HFFc6 (cell line): ENCODE measurements at regions not wholly inside any gene's neighbourhood (a gene's known extent, or its start where the extent isn't known, plus 50 kb on each side); places are given as distances from the start of the nearest gene placed in this dataset.

Experiments used
- DNase-seq: peaks from one replicate; pipeline ENCODE4 v3.0.0-alpha.2; 2018
- H3K27ac Mint-ChIP-seq: 2 replicates; pipeline ENCODE4 v1.8.0; 2020; ENCODE audit warnings: mild to moderate bottlenecking, mixed read lengths
- H3K27me3 Mint-ChIP-seq: 2 replicates; pipeline ENCODE4 v1.8.0; 2021; ENCODE audit warnings: mild to moderate bottlenecking, moderate library complexity, mixed read lengths; ENCODE audit not compliant: insufficient read depth
- H3K36me3 Mint-ChIP-seq: 2 replicates; pipeline ENCODE4 v1.8.0; 2021; ENCODE audit warnings: low read depth, mixed read lengths
- H3K4me1 Mint-ChIP-seq: 2 replicates; pipeline ENCODE4 v1.8.0; 2020; ENCODE audit warnings: low read depth, mixed read lengths
- H3K4me3 Mint-ChIP-seq: 2 replicates; pipeline ENCODE4 v1.8.0; 2020; ENCODE audit warnings: mild to moderate bottlenecking, moderate library complexity, mixed read lengths
- H3K9me3 Mint-ChIP-seq: 2 replicates; pipeline ENCODE4 v1.8.0; 2020; ENCODE audit warnings: mild to moderate bottlenecking, mixed read lengths
- TF ChIP-seq, protein P1 (sequence below): fragments of 200-600 bp; sonication (generic); IDR thresholded peaks from 2 replicates; pipeline ENCODE4 v1.5.0; 2021; ENCODE audit warnings: antibody characterized with exemption, mild to moderate bottlenecking

DNA sequence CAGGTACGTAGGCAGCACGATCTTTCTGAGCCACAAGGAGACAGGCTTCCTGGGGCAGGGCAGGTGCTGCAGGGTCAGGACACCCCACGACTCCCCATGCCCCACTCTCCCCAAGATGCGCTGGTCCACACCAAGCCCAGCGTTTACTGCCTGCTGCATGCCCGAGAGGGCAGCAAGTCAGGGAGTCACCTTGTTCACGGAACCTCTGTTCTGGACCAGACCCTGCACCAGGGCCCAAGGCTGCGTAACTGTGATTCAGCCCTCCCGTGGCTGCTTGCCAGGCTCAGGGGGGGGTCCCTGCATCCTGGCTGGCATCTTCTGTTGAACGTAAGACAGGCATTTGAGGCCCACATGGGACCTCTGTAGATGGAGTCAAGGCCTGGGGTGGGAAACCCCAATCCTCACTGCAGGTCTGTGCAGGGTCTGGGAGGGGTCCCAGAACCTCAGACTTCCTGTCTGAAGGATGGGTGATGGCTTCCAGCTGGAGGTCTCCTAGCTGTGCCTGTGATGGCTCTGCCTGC is 228.6 kb upstream of the RTL1 start:
- H3K4me1 Mint-ChIP-seq, result no peaks in the 10 kb centered on the region
- TF ChIP-seq, protein P1, sequence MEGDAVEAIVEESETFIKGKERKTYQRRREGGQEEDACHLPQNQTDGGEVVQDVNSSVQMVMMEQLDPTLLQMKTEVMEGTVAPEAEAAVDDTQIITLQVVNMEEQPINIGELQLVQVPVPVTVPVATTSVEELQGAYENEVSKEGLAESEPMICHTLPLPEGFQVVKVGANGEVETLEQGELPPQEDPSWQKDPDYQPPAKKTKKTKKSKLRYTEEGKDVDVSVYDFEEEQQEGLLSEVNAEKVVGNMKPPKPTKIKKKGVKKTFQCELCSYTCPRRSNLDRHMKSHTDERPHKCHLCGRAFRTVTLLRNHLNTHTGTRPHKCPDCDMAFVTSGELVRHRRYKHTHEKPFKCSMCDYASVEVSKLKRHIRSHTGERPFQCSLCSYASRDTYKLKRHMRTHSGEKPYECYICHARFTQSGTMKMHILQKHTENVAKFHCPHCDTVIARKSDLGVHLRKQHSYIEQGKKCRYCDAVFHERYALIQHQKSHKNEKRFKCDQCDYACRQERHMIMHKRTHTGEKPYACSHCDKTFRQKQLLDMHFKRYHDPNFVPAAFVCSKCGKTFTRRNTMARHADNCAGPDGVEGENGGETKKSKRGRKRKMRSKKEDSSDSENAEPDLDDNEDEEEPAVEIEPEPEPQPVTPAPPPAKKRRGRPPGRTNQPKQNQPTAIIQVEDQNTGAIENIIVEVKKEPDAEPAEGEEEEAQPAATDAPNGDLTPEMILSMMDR, result no peak
- H3K27me3 Mint-ChIP-seq, result peaks cover 26% of the 10 kb centered on the region
- DNase-seq, result no peak
- H3K4me3 Mint-ChIP-seq, result no peak overlapping the region
- no peaks in the 10 kb centered on the region for H3K36me3 Mint-ChIP-seq
- H3K27ac Mint-ChIP-seq, result no peak overlapping the region
- no peaks in the 10 kb centered on the region; the same call in 1 of the 2 replicates for H3K9me3 Mint-ChIP-seq

DNA sequence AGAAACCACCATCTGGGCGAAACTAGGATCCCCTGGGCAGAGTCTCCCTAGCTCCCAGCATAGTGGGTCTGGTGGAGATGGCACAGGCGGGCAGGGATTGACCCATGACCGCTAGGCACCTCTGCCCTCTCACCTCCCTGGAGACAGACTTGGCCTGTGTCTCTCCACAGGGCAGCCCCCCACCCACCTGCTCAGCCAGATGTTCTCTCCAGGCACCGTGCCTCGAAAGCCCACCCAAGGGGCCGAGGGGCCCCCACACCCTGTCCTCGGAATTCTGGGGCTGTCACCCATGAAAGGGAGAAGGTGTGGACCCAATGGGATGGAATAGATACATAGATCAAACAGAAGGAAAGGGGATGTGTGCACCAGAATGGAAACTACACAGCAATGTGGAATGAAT is 229.1 kb upstream of the RTL1 start:
- no peaks in the 10 kb centered on the region for H3K4me1 Mint-ChIP-seq
- TF ChIP-seq, protein P1, result no peak
- peaks cover 23% of the 10 kb centered on the region for H3K27me3 Mint-ChIP-seq
- no peaks in the 10 kb centered on the region for H3K36me3 Mint-ChIP-seq
- no peak overlapping the region for H3K27ac Mint-ChIP-seq
- H3K4me3 Mint-ChIP-seq, result no peak overlapping the region
- DNase-seq, result no peak
- no peaks in the 10 kb centered on the region; the same call in 1 of the 2 replicates for H3K9me3 Mint-ChIP-seq

DNA sequence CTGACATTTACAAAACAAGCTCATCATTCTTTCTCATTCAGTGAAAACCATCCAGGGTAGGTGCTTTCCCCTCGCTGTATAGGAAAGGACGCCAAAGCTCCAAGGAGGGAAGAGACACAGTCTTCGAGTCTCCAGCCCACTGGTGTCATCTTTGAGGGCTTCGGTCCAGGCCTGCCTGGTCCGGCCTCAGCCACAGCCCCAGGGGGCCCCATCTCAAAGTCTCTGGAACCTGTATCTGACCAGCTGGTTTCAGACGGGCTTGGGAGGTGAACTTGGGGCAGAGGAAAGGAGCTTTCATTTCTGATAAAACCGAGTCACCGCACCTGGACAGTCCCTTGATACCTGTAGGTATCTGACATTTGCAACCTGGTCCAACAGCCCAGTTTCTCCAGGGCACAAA is 229.5 kb upstream of the RTL1 start:
- H3K36me3 Mint-ChIP-seq, result no peaks in the 10 kb centered on the region
- H3K27me3 Mint-ChIP-seq, result peaks cover 22% of the 10 kb centered on the region
- no peak overlapping the region for H3K4me3 Mint-ChIP-seq
- TF ChIP-seq, protein P1, result no peak
- no peak for DNase-seq
- no peak overlapping the region for H3K27ac Mint-ChIP-seq
- no peaks in the 10 kb centered on the region for H3K9me3 Mint-ChIP-seq
- H3K4me1 Mint-ChIP-seq, result no peaks in the 10 kb centered on the region

DNA sequence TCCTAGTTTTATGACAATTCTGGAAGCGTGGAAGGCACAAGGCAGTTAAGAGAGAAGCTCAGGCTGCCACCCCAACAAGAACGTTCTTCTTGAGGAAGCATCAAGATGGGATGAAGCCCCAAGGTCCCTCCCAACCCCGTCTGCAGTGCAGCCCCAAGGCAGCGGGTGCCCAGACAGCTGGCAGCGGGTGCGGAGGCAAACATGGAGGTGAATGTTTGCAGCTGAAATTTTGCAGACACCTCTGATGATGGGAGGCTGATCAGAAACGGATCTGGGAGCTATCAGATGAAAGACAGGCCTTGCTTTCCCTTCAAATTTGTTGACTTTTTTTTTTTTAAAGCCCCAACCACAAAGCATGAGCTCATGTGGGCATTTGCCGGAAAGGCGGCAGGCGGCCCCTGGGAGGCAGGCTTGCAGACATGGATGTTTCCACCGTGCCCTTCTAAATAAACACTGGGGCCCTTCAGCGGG is 230.7 kb upstream of the RTL1 start:
- no peak for DNase-seq
- Mint-ChIP-seq H3K9me3 (no peaks in the 10 kb centered on the region), H3K27ac (no peak overlapping the region), H3K36me3 (no peaks in the 10 kb centered on the region), H3K4me3 (no peak overlapping the region), H3K27me3 (peaks cover 20% of the 10 kb centered on the region), H3K4me1 (no peaks in the 10 kb centered on the region)
- TF ChIP-seq, protein P1, result no peak

DNA sequence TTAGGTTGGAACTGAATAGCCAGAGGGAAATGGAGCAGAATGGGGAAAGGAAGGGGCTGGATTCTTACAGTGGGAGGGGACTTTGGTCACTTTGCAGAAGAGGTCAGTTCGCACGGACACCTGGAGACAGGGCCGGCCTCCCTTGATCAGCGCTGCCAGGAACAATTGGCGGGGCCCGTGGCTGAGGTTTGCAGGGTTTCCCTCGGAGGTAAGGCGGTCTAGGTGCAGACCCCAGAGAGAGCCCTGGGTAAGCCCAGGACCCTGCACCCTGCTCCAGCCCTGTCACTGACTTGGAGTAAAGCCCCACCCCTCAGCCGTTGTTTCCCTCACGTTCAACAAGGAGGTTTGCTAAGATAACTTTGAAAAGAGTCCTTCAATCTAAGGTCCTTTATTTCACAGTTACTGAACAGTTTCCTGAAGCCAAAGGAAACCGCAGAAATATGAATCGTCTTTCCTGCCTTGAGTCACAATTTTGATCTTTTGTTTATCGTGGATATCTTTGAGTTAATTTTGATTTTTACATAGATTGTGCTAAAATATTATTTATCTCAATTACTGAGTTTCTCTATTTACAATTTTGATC is 231.4 kb upstream of the RTL1 start:
- no peak overlapping the region for H3K4me3 Mint-ChIP-seq
- no peaks in the 10 kb centered on the region for H3K4me1 Mint-ChIP-seq
- H3K27me3 Mint-ChIP-seq, result peaks cover 17% of the 10 kb centered on the region
- TF ChIP-seq, protein P1, result no peak
- no peak for DNase-seq
- no peaks in the 10 kb centered on the region for H3K9me3 Mint-ChIP-seq
- no peak overlapping the region for H3K27ac Mint-ChIP-seq
- H3K36me3 Mint-ChIP-seq, result no peaks in the 10 kb centered on the region
